DMS153 treated with DMSO at 0.1 percent for 48 hours (cell line): ENCODE measurements at regions not wholly inside any gene's neighbourhood (a gene's known extent, or its start where the extent isn't known, plus 50 kb on each side); places are given as distances from the start of the nearest gene placed in this dataset.
A peak's percentile ranks its signal among the peaks of the same experiment; 100 is the strongest.

Experiments
- DNase-seq: peaks from one replicate; lab custom pipeline; 2025; ENCODE audit not compliant: unreplicated experiment; lab: John Stamatoyannopoulos, UW

DNA sequence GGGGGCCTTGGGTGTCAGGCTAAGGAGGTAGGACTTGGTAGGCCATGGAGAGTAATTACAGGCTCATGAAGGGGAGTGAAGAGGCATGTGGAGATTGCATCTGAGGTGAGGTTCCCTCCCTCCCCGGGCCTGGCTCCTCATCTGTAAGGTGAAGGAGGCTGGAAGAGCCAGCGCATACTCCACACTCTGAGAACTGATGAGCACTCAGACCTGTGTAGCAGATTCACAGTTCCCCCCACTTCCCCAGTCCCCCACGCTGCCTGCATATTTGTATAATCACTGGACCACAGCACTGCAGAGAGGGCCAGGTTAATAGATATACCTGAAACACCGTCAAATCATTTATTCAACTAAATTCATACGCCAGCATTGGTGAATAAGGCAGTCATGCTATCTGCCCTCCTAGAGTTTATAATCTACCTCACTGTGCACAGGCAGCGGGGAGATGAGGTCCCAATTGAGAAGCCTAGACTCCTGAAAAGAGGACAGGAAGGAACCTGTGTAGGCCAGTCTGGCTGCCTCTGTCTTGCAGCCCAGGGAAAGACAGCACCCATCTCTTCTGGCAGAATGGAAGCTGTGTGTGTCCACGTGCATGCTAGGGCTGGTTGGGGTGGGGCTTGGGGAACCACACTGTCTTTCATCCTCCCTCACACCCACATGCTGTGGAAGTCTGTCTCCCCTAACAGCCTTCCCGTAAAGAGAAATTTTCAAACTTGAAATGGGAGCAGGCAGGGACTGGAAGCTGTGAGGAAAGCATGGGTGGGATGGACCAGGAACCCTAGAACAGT lies 110.6 kb upstream of the ATP1A1 start:
- DNase-seq: no peak

DNA sequence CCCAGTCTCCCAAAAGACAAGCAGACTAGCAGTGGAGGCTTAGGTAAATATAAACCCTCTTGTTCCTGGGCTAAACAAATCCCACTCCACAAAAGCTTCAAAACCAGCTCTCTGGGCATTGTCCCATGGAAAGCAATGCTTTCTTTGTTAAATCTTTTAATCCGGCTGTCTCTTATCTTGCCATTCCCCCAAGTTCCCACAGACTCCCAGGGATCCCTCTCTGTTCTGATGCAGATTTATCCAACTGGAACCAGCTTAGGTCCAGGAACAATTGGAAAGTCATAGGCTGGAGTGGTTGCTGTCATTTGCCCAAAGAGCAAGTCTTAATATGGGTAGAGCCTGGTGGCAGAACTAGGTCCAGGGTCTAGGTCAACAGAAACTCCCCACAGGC lies 110.1 kb upstream of the ATP1A1 start:
- DNase-seq: no peak

DNA sequence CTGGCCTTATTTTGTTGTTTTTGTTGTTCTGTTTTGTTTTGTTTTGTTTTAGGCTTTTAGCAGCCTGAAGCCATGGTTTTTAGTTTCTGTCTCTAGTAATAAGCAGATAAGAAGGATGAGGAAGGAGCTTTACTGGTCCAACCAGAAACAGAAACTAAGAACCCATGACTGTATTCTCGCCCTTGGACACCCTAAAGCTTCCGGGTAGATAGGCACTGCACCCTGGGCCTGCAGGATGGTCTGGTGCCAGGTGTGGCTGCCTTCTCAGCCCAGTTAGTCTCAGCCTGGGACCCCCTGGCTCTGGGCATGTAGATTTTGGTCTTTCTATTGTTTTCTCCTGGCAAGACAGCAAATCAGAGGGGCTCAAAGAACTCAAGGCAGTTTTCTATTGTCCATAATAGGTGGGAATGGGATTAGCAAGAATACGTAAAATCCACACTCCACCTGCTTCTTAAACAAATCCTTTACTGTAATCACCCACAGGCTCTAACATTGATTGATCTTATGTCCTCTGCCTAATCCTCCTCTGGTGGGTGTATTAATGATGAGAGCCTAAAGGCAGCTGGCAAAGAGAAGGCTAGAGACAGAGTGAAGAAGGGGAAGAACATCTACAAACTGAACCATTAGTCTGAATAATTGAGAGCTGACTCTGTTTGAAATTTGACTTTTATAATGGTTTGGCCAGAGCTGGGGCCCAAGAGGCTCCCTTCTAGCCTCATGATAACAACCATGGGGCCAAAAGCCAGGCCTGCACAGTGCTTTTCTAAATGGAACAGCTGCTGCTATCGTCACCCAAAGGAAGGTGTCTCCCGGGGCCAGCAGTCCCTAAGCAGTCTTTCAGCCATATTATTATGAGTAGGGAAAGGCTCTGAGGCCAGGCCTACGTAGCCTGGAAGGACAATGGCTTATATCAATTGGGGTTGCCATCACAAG lies 106.8 kb upstream of the ATP1A1 start:
- DNase-seq: no peak

DNA sequence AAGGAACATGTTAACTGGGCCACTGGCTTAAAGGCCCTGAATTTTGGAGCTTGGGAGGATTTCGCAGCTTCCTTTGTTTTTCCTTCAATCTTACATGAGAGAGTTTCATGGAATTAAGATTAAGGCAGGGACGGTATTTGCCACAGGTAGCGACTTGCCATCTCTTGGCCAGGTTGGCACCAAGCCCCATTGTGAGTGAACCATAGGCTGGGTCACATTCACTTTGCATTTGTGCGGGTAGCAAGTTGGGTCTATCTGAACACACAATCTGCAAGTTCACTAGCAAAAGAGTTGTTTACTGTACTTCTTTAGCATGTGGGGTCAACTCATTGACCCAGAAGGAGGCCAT lies 106.2 kb upstream of the ATP1A1 start:
- DNase-seq: no peak

DNA sequence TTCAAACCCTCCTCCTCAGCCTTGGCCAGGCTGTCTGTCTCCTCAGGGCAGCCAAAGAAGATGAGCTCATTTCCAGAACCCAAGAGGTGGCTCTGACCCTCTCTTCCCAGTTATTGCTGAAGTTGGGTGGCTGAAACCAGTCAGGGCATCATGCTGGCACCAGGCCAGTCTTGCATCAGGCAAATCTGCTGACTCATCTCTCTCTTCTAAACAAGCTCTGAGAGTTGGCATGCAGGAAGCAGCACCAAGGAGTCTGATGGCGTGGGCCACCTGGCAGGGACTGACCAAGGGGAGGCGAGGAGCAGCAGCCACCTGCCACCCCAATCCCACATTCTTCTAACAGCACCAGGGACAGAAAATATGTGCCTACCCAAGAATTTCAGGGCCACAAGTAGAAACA lies 104.8 kb upstream of the ATP1A1 start:
- peak; percentile 38 for DNase-seq

DNA sequence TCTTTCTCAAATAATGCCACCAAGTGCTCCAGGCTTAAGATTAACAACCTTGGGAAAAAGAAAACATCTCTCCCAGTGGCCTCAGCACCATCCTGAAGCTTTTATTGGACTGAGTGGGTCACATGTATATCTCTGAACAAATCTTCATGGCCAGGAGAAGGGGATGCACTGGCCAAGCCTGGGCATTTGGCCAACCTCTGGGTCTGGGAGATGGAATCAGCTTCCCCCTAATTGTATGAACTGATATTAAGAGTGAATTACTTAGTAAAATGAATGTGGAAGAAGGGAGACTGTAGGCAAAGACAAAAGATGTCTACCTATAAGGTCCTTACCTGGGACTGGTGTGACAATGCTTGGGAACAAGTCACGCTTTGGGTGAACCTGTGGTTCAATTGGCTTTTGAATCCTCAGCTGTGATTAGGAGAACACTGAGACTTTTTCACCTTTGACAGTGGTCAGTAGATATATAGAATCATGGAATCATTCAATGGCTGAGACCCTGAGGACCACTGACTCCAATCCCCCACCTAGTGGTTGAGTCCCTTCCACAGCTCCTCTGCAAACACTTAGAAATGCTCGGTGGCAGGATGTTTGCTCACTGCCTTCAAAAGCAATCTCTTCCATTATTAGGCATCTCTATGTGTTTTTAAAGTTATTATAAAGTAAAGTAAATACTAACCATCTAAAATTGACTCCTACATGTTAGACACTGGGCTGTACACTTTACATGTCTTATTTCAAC lies 102.6 kb upstream of the ATP1A1 start:
- no peak for DNase-seq

DNA sequence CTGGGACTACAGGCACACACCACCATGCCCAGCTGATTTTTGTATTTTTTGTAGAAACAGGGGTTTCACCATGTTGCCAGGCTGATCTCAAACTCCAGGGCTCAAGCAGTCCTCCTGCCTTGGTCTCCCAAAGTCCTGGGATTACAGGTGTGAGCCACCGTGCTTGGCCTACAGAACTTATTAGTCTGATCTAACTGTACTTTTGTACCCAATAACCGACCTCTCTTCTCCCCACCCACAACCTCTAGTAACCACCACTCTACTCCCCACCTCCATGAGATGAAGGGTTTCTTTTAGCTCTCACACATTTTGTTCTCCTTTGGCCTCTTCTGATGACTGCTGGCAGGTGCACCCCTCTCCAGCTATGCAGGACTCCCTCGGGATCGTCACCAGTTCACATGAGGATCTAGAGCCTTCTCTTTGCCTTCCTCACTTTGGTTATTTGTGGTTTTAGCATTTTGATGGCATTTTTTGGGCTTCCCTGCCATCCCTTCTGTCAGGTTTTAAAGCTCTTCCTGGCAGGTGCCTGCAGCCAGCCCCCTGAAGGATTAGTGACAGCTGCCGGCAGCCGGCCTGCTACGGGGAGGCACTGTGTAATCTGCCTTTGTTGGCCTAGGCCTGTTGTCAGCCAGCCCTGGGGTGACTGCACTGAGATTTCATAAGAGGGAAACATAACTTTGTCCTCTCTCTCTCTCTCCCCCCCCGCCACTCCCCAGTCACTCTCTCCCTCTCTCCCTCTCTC lies 99.8 kb upstream of the ATP1A1 start:
- no peak for DNase-seq

DNA sequence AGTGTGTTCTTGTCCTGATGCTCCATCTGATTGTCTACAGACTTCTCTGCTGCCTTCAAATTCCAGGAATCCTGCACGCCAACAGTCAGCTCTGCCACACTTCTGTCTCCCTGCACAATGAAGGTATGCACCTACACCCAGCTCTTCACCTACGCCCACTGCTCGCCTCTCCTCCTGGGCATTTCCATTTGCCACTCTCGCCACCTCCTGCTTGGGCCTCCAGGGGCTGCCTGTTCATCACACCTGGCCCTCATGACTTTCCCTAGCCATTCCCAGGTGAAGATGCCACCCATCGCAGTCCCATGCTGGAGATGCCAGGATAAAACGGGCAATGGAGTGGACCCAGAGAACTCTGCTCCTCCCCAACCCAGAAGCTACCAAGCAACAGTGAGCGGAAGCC lies 96.5 kb upstream of the ATP1A1 start:
- no peak for DNase-seq

DNA sequence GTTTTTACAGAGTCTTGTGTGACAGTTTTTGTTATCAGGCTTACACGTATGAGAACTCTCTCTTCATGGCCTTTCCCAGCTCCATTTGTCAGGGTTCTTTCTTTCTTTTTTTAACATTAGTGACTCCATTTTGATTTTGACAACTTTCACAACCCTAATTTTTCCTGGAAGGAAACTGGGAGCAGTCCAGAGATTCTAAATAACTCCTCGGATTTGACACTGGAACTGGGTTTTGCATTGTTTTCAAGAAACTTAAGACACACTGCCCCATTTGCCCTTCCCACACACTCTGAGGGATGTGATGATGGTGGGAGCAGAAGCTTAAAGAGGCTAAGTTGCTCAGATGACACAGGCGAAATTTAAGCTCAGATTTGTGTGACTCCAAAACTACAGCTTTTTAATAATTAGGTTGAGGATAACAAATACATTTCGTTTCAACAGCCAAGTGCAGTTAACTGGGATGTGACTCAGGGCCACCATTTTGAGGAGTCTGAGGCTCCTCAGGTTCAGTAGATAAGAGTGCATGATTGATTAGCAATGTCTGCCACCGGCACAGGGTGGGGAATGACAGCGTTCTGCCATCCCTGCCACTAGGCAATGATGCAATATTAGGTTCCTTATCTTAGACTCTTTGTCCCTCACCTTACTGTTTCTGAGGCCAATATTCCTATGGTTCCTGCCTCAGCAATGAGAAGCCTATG lies 95.1 kb upstream of the ATP1A1 start:
- DNase-seq: no peak

DNA sequence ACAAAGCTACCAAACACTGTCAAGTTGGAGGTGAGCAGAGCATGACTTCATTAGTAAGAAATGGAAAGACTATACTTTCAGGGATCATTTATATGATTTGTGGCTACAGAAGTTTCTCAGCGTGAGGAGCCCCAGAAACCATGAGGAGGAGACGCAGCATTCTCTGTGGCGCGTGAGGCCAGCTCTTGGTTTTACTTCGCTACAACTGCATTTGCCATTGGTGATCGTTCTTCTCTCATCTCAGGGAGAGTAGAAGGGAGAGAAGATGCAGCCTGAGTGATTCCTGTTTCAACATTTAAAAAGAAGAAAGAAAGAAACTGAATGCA lies 94.5 kb upstream of the ATP1A1 start:
- no peak for DNase-seq

DNA sequence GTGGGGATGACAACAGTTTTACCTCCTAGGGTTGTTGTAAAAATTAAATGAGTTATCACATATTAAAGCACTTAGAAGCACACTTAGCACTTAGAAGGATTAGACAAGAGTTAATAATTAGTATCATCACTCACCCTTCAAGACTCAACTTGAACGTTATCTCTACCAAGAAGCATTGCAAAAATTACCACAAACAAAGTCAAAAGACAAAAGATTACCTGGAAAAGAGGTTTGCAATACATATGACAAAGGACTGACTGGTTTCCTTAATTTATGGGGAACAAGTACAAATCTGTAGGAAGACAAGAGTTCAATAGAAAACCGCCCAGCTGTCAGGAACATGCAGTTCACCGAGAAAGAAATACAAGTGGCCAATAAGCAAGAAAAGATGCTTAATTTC lies 93.3 kb upstream of the ATP1A1 start:
- no peak for DNase-seq

DNA sequence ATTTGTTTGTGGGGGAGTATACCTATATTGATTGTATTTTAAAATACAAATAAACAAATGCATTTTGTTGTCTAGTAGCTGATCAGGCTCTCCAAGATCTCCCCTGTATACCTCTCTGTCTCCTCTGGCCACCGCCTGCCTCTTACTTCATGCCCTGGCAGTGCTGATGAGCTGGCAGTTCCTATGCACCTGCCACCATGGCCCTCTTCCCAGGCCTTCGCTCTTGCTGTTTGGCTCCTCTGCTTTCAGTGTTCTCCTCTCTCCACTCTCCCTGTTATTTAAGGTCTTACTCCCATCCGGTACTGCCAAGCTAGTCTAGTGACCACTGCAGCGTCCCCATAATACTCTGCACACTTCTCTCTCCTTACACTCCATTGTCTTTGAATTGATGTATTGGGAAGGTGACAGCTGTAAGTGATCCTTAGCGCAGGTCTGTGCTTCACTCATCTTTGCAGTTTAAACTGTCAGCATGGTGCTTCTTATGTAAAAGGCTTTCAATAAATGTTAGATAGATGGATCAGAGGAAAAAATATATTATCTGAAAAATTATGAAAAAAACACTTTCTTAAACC lies 88.1 kb upstream of the ATP1A1 start:
- no peak for DNase-seq

DNA sequence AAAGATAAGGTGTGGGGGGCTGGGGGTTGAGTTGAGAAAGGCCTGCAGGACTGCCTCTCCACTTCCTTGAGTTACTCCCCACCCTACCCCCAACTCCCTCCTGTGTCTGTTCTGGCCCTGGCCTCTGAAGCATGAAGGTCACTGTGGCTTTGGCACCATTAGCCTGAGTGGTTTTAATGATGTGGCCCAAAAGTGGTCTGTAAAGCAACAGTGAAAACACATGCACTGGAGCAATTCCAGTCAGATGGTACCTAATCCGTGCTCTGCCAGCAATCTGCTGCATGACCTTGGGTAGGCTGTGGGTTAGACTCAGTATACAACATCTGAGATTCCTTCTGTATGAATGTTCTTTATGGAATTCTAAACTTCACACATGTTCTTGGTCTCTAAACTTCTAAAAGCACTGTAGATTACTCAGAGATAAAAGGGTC lies 86.5 kb upstream of the ATP1A1 start:
- DNase-seq: no peak

DNA sequence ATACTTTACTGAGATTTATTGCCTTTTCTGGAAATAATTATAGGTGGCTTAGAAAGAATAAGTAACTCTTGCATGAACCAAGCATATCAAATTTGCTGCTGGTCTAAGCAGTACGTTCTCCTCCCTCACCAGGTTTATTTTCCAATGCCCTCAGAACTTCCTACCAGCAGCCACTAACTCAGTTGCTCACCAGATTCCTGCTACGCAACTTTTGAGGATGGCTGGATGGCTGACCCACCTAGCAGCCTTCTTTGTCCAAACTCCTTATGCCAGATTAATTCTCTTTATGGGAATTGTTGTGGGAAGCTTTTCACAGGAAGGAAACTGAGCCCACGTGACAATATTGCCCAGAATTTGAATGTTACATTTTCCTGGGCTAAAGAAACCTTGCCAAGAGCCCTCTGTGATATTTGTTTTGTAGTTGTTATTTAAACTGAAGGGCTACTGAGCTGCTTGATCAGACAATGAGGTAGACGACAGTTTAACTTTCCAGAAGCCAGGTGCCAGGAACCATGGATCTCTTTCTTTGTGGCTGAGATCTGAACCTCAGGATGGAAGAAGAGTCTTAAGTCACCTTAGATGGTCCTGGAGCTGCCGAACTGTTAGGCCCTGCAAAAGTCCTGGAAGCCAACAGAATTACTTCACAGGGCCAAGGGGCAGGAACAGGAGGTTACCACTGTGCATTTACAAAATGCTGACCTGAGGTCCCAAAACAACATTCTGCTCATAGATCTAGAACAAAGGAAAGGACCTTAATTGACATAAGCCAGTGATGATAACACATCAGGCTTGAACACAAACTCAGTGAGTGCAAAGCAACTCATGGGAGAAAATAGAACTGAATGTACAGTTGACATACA lies 85.5 kb upstream of the ATP1A1 start:
- DNase-seq: peak; percentile 21

DNA sequence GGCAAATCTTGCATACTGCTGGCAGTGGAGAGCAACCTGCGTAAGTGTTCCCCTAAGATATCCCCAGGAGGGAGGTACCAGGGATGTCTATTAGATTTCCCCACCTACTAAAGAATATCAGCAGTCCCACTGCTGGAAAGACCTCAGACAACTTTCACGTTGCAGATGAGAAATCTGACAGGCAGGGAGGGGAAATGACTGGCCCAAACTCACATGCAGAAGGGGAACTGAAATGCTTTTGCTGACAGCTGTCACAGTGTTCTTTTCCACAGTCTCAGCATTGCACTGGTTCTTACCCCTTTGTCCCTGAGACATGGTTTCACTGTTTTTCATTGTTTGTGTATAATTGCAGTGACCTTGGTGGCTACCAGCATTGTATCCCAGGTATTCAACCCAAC lies 84.8 kb upstream of the ATP1A1 start:
- DNase-seq: no peak

DNA sequence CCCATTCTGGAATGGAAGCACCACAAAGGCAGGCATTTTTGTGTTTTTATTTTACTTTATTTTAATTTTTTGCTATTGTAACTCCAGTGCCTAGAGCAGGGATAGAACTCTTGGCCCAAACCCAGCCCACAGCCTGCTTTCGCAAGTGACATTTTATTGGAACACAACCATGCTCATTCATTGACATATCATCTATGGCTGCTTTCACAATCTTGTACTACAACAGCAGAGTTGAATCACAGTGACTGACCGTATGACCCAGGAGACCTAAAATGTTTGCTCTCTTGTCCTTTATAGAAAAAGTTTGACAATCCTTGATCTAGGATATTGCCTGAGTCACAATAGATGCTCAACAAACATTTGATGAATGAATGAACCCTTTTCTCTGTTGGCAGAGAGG lies 83.9 kb upstream of the ATP1A1 start:
- no peak for DNase-seq

DNA sequence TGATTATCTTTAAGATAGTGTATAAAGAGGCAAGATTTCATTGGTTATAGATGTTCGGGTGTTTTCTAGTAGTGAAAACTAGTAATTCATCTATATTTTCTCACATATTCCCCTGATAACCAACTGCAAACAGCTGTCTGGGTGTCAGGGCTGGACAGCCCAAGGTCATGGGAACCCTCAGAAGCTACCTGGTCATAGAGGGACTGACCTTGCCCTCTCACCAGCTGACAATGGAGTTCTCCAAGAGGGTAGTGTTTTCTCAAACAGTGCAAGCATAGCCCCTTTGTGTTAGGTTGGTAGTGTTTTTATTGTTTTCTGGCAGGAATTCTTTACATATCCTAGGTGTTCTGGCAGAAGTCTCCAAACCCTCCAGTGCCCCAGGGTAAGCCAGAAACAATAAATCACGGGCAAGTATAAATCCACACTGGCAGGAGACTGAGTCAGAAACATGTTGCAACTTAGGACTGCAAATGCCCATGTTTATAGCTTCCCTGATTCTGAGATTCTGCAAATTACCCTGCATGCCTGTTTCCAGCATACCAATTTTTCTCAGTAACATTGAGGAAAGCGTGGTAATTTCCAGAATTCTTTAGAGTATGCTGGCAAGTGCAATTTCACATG lies 82.8 kb upstream of the ATP1A1 start:
- DNase-seq: no peak

DNA sequence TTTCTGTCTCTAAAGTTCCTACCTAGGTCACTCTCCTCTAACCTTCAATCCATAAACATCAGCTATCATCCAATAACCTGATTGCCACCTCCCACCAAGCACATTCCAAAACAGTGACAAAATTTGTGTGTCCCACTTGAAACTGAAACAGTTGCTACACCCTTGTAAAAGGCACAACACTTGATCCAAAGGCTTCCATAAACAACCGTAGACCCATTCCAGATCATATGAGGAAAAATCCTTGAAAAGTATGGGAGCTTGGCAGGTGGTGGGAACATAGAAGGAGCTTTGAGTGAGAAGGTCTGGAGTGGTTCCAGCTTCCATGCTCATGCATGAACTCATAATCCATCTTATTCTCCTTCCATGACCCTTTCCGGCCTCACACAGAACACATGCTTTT lies 82.0 kb upstream of the ATP1A1 start:
- DNase-seq: no peak
